ENCODE measurements at regions not wholly inside any gene's neighbourhood (a gene's known extent, or its start where the extent isn't known, plus 50 kb on each side); places are given as distances from the start of the nearest gene placed in this dataset.
"Not testable (repeated sequence)": the region's sequence is repeated elsewhere in the genome, so short reads cannot be mapped to it uniquely, and the experiment has no call there.

DNA sequence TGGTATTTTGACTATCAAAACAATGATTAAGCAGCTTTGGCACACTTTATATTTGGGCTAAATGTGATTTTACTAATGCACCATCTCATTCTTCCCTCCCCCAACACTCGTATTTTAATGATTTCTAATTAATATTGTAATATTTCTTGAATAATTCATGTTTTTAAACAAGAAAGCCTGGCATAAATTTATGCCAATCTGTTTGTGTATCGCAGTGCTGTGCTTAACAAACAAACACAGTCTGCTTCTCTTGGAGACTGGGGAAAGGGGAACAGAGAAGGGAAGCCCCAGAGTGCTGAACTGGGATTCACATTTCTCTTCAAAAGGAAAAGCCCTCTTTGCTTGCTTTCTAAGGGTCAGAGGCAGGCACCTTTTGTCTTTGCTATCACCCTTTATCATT lies 496.9 kb upstream of the STXBP6 start:
- no peak for DNase-seq (ENCODE audit: low spot score)

- DNase-seq (ENCODE audit: low spot score): no peak
Observed at GRCh38 chr14:25537846-25538455, 488.0 kb upstream of the STXBP6 start.

- no peak for DNase-seq (ENCODE audit: low spot score)
Observed at GRCh38 chr14:25526290-25526689, 476.3 kb upstream of the STXBP6 start.

GRCh38 chr14:25522926-25523325 lies 473.0 kb upstream of the STXBP6 start:
- no peak for DNase-seq (ENCODE audit: low spot score)

DNA sequence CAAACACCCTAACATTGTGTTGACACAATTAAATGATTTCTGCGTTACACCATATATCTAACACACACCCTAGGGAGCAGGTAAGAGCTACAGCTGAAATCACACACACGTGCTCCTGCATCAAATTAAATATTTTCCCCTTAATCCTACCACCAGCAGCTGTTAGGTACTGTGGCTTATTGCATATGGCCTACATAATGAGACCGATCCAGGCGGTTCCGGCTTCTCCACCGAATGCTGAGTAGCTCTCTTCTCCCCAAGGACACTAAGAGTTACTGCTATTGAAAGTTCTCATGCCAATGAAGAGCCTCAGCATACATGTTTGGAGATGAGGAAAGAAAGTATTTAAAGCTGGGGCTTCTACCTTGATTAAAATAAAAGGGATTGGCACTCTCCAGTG lies 472.2 kb upstream of the STXBP6 start:
- no peak for DNase-seq (ENCODE audit: low spot score)

DNA sequence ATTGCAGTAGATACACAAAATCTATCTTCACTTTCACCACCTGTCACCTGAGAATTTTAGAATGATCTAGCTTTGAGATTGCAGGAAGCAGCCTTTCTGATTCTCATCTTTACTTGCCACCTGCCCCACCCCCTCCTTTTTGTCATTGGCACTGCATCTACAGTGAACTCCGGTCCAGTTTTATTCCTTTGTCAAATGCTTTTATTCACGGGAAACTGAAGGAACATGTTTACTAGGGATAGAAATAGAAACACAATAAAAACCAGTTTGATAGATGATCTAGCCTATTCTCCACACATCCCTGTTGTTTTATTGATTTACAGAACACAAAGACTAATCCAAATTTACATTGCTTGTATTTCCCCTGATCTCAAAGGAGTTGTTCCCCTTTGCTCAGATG lies 471.7 kb upstream of the STXBP6 start:
- no peak for DNase-seq (ENCODE audit: low spot score)

DNA sequence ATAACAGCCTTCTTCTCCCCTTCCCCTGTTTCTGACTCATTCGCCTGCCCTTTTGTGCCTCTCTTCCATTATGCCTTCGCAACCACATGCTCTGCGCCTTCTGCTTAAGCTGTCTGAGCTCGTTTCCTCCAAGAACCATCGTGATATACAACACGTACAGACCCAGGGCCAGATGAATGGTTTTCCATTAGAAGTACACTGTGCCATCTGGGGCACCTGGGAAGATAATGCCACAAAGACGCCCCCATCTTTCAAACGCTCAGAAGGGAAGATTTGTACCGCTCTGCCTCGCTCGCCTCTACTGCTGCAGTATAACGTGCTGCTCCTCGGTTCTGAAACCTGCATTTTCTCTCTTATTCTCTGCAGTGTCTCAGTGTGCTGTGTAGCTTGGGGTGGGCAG lies 470.9 kb upstream of the STXBP6 start:
- no peak for DNase-seq (ENCODE audit: low spot score)

DNA sequence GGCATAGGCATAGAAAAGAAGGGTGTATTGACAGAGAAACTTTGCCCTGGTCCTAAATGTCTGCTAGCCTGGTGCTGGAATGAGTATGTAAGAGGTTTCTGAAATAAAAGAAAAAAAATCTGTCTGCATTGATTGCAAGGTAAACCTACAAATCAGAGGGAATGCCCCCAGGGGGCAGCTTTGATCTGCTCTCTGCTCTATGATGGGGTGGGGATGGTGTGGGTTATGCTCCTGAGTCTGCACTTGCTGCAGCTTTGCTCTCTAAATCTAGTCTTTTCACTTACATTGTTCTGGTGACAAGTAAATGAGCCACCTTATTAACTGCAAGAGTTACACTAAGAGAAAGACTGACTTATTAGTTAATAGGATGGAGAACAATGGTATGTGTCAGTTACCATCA lies 468.4 kb upstream of the STXBP6 start:
- DNase-seq (ENCODE audit: low spot score): no peak

- DNase-seq (ENCODE audit: low spot score): no peak
Observed at GRCh38 chr14:25516838-25517237, 466.9 kb upstream of the STXBP6 start.

- no peak for DNase-seq (ENCODE audit: low spot score)
Observed at GRCh38 chr14:25508845-25509244, 458.9 kb upstream of the STXBP6 start.

GRCh38 chr14:25501749-25502148 lies 451.8 kb upstream of the STXBP6 start:
- no peak for DNase-seq (ENCODE audit: low spot score)

GRCh38 chr14:25488961-25489360 lies 439.0 kb upstream of the STXBP6 start:
- no peak for DNase-seq (ENCODE audit: low spot score)

GRCh38 chr14:25485381-25485780 lies 435.4 kb upstream of the STXBP6 start:
- DNase-seq (ENCODE audit: low spot score): no peak

DNA sequence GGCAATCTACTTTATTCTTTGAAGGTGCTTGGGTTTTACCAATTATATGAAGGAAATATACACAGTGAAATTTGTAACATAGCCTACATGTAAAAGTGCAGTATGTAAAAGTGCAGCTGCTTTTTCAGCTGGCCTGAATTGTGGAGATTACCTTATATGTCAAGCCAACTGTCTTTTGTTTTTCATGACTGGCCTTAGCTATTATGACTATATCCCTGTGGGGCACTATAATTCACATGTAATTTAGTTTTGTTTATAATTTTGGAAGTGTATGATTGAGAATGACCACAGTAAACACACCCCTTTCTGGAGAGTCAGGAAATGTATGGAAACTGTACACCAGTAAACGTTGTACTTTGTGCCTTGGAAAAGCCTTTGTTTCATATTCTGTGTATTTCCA lies 435.0 kb upstream of the STXBP6 start:
- no peak for DNase-seq (ENCODE audit: low spot score)

GRCh38 chr14:25484235-25484634 lies 434.3 kb upstream of the STXBP6 start:
- no peak for DNase-seq (ENCODE audit: low spot score)

GRCh38 chr14:25477316-25478098 lies 427.6 kb upstream of the STXBP6 start:
- DNase-seq (ENCODE audit: low spot score): no peak

GRCh38 chr14:25472700-25473099 lies 422.8 kb upstream of the STXBP6 start:
- no peak for DNase-seq (ENCODE audit: low spot score)

DNA sequence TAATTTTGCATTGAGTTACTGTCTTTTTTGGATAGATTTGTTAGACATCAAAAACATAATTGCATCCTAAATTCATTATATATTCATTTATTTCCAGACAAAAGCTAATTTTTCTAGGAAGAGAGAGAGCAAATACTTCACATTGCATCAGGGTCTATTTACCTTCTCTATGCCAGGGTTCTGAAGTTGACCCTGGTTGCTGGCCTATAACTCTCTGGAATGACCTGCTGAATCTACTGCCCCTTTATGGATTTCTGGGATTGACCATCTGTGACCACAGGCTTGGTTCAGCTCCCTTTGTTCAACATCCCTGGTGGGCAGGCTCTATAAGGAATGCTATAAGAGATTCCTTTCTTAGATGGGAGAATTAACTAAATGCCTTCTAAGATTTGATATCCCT lies 414.8 kb upstream of the STXBP6 start:
- no peak for DNase-seq (ENCODE audit: low spot score)

- no peak for DNase-seq (ENCODE audit: low spot score)
Observed at GRCh38 chr14:25464078-25464477, 414.1 kb upstream of the STXBP6 start.

DNA sequence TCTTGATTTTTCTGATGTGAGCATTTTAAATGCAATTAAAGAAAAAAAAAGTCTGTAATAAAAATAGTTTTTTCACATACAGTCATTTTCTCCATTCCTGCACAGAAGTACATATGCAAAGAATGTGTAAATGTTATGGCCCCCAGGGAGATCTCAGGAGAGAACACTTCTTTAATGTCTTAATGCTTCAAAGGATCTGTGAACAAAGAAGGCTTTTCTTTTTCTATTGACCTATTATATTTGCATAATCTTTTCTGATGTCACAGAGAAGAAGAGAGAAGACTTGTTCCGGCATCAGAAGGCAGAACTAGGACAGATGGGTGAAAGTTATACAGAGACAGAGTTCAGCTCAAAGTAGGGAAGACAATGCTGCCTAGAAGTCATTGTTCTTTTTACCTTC lies 413.5 kb upstream of the STXBP6 start:
- no peak for DNase-seq (ENCODE audit: low spot score)

DNA sequence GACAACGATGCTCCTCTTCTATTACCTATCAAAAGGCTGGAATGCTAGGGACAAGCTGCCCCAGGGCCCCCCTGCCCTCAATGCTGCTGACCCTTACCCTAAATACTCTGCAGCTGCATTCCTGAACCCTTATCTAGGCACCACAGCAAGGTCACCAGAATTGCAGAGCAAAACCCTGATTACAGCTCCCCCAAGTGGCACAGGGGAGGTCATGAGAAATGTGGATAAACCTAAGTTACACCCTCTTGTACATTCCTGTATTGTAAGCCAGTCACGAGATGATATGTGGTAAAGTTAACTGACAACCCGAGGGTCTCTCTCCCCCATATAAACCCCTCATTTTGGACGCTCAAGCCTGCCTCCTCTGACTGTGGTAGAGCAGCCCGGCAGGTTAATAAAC lies 411.8 kb upstream of the STXBP6 start:
- DNase-seq (ENCODE audit: low spot score): no peak

DNA sequence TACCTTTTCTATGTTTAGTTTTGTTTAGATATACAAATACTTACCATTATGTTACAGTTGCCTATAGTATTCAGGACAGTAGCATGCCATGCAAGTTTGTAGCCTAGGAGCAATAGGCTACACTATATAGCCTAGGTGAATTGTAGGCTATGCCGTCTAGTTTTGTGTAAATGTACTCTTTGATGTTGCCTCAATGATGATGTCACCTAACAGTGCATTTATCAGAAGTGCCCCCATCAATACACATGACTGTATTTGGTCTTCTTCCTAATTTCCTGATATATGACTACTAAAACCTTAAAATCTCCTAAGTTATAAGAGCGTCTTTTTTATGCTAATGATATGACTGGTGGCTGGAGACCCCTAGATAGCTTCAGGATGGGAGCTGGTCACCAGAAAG lies 394.4 kb upstream of the STXBP6 start:
- DNase-seq (ENCODE audit: low spot score): no peak

DNA sequence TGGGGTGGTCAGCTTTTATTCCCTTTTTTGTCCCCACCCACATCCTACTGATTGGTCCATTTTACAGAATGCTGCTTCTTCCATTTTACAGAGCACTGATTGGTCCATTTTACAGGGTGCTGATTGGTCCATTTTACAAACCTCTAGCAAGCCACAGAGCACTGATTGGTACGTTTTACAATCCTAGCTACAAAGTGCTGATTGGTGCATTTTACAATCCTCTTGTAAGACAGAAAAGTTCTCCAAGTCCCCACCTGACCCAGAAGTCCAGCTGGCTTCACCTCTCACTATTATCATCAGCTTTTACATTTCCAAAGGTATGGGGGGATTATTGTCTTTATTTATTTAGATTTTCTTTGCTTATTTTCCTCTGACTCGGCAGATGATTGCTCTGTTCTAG lies 390.4 kb upstream of the STXBP6 start:
- not testable (repeated sequence) for DNase-seq (ENCODE audit: low spot score)

- no peak for DNase-seq (ENCODE audit: low spot score)
Observed at GRCh38 chr14:25436906-25437305, 387.0 kb upstream of the STXBP6 start.

Data from ureter (tissue), 1 donor.